GM19324 (cell line): ENCODE measurements at regions not wholly inside any gene's neighbourhood (a gene's known extent, or its start where the extent isn't known, plus 50 kb on each side); places are given as distances from the start of the nearest gene placed in this dataset.

Source experiments
- ATAC-seq: cut with Tn5 transposase; IDR thresholded peaks from one replicate; pipeline ENCODE4 v1.9.1; 2021; ENCODE audit warnings: mild to moderate bottlenecking, moderate library complexity; ENCODE audit not compliant: unreplicated experiment, low FRiP score

DNA sequence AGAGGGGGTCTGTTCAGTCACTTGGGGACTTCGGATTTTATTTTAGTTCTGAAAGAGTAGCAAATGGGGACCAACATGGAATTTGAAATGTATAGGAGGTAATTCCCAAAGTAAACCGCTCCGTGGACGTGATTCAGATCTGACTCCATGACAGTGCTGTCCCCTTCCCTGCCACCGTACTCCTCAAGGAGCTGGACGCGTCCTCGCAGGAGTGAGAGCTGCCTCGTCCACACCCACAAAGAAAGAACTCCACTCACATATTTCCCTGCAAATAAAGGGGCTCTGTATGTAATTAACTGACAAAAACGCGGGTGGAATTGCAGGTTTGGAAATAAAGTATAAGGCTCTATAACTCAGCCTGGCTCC, 183.6 kb downstream of the ETS2 start:
- ATAC-seq = no peak

DNA sequence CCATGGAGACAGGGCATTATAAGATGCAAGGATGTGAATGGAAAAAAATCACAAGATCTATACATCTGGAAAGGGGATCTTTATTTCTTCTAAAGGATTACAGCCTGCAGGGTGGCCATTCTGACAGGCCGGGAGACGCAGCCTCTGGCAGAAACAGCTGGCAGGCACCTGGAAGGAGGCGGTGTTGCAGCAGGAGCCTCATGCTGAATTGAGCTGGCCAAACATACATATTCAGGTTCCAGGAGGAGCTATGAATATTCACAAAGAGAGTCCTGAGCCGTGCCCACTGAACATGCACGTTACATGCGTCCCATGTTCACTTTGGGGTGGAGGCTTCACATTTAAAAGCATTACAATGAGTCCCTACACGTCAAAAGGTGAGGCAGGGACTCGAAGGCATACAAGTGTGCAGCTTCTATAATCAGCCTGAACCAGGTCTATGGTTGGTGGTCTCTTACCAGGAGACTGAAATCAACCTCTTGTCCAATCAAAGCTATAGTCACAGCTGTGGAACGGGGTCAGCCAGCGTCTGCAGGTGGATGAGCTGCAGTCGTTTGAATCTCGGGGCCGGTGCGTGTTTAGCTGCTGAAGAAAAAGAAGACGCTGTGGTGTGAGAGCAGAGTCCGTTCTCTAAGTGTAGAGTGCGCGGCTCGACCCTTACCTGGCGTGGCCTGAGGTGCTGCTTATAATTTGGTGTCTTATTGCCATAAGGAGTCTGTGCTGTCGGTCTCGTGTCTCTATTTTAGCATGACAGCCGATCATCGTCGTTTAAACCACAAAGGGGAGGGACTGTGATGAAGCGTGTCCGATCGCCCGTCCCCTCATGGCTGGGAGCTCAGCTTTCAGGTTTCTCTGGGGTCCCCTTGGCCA, 183.0 kb downstream of the ETS2 start:
- no peak for ATAC-seq

DNA sequence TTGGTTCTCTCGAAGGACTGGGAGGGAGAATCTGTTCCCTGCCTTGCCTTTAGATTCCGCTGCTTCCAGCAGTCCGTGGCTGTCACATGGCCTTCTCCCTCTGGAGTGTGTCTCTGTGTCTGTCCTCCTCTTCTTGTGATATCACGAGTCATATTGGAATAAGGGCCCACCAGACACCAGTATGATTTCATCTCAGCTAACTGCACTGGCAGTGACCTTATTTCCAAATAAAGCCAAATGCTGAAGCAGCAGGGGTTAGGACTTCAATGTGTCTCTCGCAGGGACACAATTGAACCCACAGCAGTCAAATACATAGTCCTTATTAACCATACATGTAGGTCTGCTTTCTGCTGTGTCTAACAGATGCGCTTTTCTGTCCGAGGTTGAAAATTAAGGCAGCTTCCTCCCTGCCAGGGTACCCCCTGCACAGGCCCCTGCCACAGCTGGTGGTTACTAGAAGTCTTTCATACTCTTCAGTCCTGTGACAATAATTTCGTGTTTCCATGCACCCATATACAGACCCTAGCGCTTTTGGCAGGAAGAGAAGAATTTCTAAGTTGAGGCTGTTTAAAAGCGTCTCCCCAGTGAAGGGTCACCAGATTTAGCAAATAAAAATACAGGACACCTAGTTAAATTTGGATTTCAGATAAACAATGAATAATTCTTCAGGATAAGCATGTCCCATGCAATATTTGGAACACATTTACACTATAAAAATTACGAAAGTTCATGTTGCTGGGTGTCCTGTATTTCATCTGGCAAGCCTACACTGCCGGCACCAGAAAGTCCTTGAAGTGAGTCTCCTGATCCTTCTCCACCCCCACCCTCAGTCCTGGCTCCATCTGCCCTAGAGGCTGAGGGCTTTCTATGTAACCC, 182.1 kb downstream of the ETS2 start:
- ATAC-seq = no peak

DNA sequence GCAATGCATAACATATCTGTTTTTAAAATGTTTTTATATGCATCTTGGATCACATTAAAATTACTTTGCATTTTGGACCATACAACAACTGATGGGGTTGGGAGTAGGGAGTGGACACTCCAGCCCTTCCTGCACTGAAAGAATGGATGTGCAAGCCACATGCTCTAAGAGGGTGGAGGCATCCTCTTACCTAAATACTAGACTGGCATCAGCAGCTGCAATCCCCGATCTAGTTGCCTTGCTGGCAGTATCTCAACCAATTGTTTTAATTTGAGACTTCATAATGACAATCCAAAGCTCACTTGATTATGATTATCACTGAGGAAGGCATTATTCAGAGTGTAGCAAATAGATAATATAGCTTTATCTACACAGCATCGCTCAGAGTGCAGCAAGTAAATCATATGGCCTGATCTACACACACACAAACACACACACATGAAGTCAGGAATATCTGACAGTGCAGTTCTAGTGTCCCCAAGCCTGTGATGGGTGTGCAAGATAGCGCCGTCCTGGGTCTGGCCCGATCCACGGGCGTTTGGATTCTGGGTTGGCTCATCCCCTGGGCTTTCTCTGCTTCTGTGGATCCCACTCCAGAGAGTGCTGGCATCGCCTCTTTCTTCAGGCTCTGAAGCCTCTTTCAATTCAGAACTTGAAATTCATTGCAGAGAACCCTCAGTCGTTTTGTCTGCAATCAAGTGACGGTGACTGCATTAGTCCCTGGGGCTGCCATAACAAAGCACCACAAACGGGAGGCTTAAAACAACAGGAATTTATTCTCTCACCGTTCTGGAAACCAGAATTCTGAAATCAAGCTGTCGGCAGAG, 181.3 kb downstream of the ETS2 start:
- no peak for ATAC-seq

DNA sequence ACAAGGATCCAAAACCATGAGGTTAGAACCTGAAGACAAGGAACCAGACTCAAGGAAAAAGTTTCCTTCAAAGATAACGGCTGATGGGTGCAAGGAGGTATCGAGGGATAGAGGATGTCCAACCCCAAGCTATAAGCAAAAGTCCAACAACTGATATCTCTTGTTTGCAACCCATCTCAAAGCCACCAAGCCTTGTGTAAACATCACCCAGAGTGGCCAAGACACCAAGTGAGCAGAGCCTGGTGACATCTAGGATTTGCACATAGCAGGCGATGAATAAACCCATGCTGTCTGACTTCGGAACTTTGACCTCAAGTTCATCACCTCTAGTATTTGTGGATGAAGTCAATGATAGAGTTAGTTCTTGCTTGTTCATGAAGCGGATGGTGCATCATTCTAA, 180.7 kb downstream of the ETS2 start:
- ATAC-seq = no peak

DNA sequence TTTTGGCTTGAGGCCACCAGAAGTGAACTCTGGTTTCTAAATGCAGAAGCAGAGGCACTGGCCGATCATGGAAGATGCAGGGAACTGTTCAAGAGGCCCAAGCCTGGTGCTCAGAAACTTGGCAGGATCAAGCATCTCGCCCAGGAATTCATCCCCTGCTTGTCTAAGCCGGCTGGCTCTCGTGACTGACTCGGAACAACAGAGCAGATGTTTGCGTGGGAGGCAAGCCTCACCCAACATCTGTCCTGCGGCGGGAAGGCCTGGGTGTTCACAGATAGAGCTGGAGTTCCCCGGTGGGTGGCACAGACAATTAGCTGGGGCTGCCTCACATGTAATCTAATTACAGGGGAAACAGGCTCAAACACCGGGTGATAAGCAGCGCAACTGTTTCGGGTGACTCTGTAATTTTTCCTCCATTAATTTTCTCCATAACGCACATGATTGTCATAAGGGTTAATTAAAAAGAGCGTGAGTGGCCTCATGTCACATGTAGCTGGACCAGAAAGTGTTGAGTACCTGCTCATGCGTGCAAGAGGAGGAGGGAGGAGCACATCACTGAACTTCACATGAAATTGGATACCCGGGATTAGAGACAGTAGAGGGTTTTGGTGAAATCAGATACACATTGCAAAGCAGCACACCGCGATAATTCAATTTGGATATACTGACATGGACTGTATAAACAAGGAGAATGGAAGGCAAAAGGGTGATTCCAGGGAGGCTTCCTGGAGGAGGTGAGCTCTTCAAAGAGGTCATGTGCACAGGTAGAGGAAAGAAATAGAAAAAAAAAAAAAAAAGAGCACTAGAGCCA, 180.0 kb downstream of the ETS2 start:
- no peak for ATAC-seq

DNA sequence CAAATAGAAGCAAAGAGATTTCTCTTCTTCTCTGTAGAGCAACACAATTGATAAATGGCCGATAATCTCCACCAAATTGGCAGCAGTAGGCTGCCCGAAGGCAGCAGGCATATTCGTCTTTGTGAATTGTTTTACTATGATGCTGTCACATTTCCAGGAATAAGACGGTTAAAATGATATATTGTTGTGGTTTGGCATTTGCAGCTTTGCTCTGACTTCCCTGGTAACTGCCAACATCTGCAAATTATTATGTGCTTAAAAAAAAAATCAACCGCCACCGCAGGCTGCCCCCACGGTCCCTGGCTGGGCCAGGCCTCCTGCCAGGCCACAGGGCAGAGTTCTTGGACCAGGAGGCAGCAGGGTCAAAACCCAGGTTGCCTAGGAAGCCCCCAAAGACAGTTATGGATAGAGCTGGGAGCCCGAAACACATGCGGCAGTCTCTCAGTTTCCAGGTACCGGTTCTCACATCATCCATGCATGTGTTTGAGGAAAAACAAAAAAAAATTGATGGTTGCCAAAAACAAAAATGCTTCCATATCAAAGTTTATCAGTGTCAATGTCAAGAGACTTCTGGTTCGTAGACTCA, 179.3 kb downstream of the ETS2 start:
- no peak for ATAC-seq

DNA sequence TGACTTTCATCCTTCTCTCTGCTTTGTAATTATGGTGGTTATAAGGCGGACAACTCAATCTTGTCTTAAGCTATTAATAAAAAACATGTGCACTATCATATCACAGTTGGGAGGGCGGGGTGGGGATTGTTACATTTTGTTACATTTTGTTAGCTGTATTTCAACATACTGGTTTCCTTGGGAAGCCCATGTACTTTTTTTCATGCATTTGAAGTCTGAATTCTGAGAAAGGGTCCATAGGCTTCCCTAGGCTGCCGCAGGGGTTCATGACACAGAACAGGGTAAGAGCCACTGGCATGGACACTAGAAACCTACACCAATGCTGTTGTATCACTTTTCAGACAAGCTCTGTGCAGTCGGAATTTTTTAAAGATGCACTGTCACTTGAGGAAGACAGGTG, 178.8 kb downstream of the ETS2 start:
- ATAC-seq = no peak

DNA sequence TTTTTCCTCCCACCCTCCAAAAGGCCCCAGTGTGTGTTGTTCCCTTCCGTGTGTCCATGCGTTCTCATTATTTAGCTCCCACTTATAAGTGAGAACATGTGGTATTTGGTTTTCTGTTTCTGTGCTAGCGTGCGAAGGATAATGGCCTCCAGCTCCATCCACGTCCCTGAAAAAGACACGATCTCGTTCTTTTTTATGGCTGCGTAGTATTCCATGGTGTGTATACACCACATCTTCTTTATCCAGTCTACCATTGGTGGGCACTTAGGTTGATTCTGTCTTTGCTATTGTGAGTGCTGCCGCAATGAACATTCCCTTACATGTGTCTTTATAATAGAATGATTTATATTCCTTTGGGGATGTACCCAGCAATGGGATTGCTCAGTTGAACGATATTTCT, 177.8 kb downstream of the ETS2 start:
- no peak for ATAC-seq

DNA sequence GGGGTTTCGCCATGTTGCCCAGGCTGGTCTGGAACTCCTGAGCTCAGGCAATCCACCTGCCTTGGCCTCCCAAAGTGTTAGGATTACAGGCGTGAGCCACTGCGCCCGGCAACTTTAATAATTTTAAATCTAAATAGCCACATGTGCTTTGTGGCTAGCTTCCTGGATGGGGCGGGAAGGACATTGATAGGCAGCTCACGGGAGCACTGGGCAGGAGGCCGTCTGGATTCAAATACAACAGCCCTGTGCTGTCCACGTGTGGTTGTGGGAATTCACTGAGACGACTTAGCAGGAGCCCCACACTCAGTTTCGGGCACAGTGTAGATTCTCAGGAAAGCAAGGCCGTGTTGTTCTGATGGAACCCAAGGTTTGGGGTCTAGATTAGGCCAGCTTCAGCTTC, 177.1 kb downstream of the ETS2 start:
- no peak for ATAC-seq

DNA sequence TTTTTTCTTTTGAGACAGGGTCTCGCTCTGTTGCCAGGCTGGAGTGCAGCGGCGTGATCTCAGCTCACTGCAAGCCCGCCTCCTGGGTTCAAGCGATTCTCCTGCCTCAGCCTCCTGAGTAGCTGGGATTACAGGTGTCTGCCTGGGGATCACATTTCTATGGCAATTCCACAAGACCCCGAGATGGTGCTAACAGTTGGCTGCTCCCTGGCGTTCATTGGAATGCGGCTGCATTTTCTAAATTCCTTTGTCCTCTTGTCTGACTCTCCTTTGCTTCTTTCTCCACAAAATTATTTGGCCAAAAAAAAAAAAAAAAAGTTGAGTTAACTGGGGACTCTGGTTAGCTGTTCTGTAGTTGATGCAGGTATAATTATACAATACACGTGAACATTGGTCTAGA, 176.4 kb downstream of the ETS2 start:
- no peak for ATAC-seq

DNA sequence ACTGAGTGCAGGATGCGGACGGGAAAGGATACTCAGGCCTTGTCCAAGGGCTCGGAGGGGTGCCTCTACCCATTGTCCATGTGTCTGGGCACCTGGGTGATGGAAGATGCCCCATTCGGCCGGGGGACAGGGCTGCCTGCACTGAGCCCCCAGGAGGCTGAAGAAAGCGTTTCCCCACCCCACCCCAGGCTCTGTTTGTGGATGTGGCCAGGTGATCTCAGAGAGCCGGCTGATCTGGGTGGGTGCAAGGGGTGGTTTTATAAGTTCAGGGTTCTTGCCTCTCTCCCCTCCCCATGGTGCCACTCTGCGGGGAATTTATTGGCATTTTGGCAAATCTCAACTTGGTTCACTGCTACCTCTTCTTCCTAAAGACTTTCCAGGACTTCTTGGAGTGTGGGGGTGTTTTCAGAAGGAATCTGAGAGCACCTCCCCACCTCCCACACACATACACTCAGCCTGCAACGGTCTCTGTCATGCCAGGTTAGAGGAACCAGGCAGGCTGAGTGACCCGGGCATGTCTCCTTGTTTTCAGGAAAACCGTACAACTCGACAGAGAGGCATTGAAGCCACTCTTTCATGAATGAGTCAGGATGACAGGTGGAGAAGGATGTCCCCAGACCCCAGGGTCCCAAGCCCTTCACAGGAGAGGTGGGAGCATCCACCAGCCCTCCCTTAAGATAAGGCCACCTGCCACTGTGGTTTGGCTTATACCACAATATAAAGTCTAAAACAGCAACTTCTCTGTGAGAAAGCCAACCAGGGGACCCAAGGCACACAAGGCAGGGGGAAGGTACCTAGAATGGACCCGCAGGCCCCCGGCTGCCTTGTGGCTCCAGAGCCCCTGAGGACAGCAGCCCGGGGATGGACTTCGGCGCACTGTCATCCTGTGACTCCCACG, 174.9 kb downstream of the ETS2 start:
- no peak for ATAC-seq

DNA sequence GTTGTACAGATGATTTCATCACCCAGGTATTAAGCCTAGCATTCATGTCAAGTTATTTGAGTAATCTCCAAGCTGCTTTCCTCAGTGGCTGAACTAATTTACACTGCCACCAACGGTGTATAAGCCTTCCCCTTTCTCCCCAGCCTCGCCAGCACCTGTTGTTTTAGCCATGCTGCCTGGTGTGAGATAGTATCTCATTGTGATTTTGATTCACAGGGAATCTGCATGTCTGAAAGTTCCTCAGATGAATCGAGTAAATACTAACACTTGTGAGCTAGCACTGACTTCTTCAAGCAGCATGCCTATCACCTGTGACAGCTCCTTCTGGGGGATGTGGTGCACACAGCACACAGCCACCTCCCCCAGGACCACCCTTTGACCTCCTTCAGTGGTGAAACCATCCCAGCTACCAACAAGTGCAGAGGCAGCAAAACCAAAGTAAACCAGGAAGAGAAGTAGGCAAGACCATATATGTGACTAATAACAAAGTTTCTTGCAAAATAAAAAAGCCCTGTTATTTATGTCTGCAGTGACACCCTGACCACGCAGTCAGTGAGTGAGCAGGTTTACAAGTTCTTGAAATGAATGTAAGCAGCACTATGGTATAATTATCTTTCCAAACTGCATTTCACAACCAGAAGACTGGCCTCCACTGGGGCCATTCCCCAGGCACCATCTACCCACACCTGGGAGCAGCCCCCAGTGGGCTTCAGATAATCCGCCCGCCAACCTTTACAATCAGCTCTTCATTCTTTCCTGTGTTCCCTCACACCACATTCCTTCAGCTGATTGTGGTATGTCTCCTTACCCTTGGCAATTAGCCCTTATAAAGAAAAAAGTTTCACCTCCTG, 173.8 kb downstream of the ETS2 start:
- ATAC-seq = no peak

DNA sequence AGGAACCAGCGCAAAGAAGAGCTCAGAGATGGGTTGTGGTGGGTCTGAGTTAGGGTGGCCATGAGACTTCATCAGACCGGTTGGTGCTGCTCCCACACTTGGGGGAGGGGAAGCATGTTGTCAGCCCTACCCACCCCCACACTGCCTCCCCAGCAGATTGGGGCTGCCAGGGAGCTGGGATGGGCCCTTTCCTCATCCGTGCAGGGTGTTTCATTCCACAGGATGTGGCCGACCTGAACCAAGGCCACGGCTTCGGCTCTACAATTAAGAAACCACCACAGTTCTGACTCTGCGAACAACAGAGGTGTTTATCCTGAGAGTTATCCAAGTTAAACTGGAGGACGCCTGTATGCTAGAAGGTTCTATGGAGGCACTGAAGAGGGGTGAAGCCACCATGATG, 171.2 kb downstream of the ETS2 start:
- no peak for ATAC-seq

DNA sequence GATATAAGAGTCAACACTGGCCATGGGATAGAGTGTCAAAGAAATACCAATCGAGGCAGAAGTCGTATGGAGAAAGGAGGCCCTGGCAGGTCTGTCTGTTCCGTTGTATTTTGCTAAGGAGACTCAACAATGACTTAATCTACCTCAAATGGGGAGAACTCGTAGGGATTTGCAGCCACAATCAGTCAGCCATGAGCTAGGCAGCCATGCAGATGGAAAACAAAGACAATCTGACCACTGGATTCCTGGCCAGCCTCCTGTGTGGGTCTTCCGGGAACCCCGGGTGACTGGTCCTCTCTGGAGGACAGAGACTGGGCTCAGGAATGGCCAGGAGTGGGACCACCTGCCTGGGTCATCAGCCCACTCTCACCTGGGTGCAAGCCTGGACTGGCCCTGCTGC, 167.8 kb downstream of the ETS2 start:
- ATAC-seq = no peak

DNA sequence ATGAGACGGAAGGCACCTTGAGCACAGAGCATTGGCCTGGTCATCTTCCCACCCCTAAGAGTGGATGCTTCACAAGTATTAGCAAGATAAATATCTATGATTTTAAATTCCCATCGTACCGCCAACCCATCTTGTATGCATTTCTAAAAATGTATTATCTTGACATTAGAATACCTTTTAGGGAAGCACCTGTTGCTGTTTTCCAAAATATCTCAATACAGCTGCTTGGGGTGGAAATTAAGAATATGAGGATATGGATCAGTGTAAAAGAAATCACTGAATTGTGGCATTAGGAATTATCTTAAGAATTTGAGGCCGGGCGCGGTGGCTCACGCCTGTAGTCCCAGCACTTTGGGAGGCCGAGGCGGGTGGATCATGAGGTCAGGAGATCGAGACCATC, 166.3 kb downstream of the ETS2 start:
- no peak for ATAC-seq

DNA sequence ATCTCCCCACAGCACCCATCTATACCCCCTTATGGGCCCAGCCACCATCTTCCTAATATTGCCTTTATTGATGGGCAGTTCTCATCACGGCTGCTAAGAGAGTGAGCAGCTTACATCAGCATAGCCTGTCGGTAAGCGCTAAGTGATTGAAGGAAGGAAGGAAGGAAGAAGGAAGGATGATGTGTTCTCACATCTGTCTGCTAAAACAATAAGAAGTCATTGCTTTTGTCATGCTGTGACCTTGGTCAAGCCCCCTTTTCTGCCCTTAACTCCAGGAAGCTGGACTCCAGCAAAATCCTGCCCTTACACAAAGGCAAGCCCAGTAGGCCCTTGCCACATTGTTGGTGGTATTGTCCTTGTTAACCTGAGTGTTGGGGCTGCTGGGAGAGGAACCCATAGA, 165.0 kb downstream of the ETS2 start:
- no peak for ATAC-seq
